HepG2 (cell line): ENCODE measurements at regions not wholly inside any gene's neighbourhood (a gene's known extent, or its start where the extent isn't known, plus 50 kb on each side); places are given as distances from the start of the nearest gene placed in this dataset.

Source experiments
- CBFB ChIP-seq: sonication (generic); formaldehyde crosslinking; IDR thresholded peaks from 2 replicates; pipeline ENCODE4 v1.4.0; 2020; ENCODE audit warnings: missing genetic modification reagents
- HNRNPUL1 ChIP-seq: fragments of 200-400 bp; formaldehyde crosslinking; IDR thresholded peaks from 2 replicates; pipeline ENCODE4 v1.6.1; 2017; ENCODE audit warnings: low read depth, mild to moderate bottlenecking, low read length, moderate library complexity
- KDM1A ChIP-seq: IDR thresholded peaks from 2 replicates; pipeline ENCODE4 v1.6.1; 2016; ENCODE audit warnings: missing compliant biosample characterization
- MED8 ChIP-seq: sonication (generic); formaldehyde crosslinking; IDR thresholded peaks from 2 replicates; pipeline ENCODE4 v1.8.1; 2023; ENCODE audit warnings: mild to moderate bottlenecking, missing genetic modification reagents; ENCODE audit not compliant: insufficient replicate concordance
- SOX6 ChIP-seq, 2 experiments: fragments of 450-650 bp in 1 of 2; sonication (generic) in 1 of 2; formaldehyde crosslinking in 1 of 2; IDR thresholded peaks; 2 replicates each; pipeline versions ENCODE4 v1.4.0 to v1.6.1; 2017 to 2020; ENCODE audit warnings: antibody characterized with exemption in 1 of 2, mild to moderate bottlenecking in 1 of 2, missing genetic modification reagents in 1 of 2
- SP2 ChIP-seq: sonication (generic); formaldehyde crosslinking; IDR thresholded peaks from 2 replicates; pipeline ENCODE4 v1.5.1; 2020; ENCODE audit warnings: mild to moderate bottlenecking, missing genetic modification reagents
- TAF1 ChIP-seq: sonication (generic); formaldehyde crosslinking; IDR thresholded peaks from 2 replicates; pipeline ENCODE4 v1.4.0; 2020; ENCODE audit warnings: missing genetic modification reagents
- ZNF607 ChIP-seq: sonication (generic); formaldehyde crosslinking; IDR thresholded peaks from 2 replicates; pipeline ENCODE4 v1.5.1; 2020; ENCODE audit warnings: missing genetic modification reagents, mild to moderate bottlenecking, borderline replicate concordance
- ZNF678 ChIP-seq: sonication (generic); formaldehyde crosslinking; IDR thresholded peaks from 2 replicates; pipeline ENCODE4 v1.4.0; 2020; ENCODE audit warnings: mild to moderate bottlenecking, missing genetic modification reagents
- ZSCAN9 ChIP-seq: IDR thresholded peaks from 2 replicates; pipeline ENCODE4 v1.6.1; 2016; ENCODE audit warnings: borderline replicate concordance
- TF ChIP-seq, protein P1 (sequence below): sonication (generic); formaldehyde crosslinking; IDR thresholded peaks from 2 replicates; pipeline ENCODE4 v1.8.1; 2023; ENCODE audit warnings: mild to moderate bottlenecking, inconsistent platforms, moderate library complexity, missing genetic modification reagents, borderline replicate concordance
- TF ChIP-seq, protein P2 (sequence below): sonication (generic); formaldehyde crosslinking; IDR thresholded peaks from 2 replicates; pipeline ENCODE4 v1.5.0; 2020; ENCODE audit warnings: mild to moderate bottlenecking, missing genetic modification reagents, moderate library complexity

DNA sequence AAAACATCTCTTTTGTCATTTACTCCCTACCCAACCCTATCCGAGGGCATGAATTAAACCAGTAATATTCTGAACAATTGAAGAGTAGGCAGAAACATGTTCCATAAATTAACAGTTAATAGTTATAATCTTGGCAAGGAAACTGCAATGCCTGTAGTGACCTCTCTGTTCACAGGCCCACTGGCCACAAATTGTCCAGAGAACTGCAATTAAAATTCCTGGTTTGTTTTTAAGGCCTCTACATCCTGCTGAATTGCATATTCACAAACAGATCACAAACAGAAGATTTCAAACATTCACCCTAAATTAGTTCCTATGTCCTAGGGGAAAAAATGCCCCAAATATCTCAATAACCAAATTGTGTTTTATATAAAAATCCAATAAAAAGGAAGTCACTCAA, 143.2 kb upstream of the TRPC6 start:
- no peak for TF ChIP-seq HNRNPUL1
- TF ChIP-seq CBFB (CRISPR knock-in tag), result no peak
- TF ChIP-seq KDM1A (CRISPR knock-in tag), result no peak
- no peak for TF ChIP-seq ZNF678 (CRISPR knock-in tag)
- TF ChIP-seq ZNF607 (CRISPR knock-in tag), result no peak
- no peak for TF ChIP-seq SOX6 (IDR thresholded peaks at IDR 0.05)
- no peak for TF ChIP-seq SOX6 (CRISPR knock-in tag; IDR thresholded peaks at IDR 0.05)
- TF ChIP-seq, protein P1, sequence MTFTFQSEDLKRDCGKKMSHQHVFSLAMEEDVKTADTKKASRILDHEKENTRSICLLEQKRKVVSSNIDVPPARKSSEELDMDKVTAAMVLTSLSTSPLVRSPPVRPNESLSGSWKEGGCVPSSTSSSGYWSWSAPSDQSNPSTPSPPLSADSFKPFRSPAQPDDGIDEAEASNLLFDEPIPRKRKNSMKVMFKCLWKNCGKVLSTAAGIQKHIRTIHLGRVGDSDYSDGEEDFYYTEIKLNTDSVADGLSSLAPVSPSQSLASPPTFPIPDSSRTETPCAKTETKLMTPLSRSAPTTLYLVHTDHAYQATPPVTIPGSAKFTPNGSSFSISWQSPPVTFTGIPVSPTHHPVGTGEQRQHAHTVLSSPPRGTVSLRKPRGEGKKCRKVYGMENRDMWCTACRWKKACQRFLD (CRISPR knock-in tag), result no peak
- TF ChIP-seq ZSCAN9 (CRISPR knock-in tag), result no peak
- TF ChIP-seq, protein P2, sequence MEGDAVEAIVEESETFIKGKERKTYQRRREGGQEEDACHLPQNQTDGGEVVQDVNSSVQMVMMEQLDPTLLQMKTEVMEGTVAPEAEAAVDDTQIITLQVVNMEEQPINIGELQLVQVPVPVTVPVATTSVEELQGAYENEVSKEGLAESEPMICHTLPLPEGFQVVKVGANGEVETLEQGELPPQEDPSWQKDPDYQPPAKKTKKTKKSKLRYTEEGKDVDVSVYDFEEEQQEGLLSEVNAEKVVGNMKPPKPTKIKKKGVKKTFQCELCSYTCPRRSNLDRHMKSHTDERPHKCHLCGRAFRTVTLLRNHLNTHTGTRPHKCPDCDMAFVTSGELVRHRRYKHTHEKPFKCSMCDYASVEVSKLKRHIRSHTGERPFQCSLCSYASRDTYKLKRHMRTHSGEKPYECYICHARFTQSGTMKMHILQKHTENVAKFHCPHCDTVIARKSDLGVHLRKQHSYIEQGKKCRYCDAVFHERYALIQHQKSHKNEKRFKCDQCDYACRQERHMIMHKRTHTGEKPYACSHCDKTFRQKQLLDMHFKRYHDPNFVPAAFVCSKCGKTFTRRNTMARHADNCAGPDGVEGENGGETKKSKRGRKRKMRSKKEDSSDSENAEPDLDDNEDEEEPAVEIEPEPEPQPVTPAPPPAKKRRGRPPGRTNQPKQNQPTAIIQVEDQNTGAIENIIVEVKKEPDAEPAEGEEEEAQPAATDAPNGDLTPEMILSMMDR (CRISPR knock-in tag), result no peak
- no peak for TF ChIP-seq TAF1 (CRISPR knock-in tag)
- no peak for TF ChIP-seq SP2
- TF ChIP-seq MED8 (CRISPR knock-in tag), result no peak
